GM18861 (cell line): ENCODE measurements at regions not wholly inside any gene's neighbourhood (a gene's known extent, or its start where the extent isn't known, plus 50 kb on each side); places are given as distances from the start of the nearest gene placed in this dataset.
A peak's percentile ranks its signal among the peaks of the same experiment; 100 is the strongest.

Experiments used
- ATAC-seq: cut with Tn5 transposase; IDR thresholded peaks from one replicate; pipeline ENCODE4 v1.9.1; 2021; ENCODE audit not compliant: unreplicated experiment

DNA sequence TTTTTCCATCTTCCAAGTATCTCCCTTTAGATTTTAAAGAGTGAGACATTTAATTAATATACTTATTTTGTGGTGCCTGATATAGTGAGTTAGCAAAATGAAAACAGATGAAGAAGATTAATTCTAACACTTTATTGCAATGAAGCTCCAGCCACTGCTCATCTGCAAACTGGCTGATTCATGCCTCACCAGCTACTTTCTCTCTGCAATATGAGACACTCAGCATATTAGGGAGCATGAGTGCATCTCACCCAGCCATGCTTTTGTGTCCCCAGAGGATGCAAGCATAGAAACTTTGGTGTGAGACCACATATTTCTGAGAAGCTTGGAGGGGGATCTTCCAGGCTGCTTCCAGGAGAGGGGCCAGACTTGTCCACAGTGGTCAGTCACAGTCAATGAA, 148.6 kb downstream of the BMP4 start:
- no peak for ATAC-seq

DNA sequence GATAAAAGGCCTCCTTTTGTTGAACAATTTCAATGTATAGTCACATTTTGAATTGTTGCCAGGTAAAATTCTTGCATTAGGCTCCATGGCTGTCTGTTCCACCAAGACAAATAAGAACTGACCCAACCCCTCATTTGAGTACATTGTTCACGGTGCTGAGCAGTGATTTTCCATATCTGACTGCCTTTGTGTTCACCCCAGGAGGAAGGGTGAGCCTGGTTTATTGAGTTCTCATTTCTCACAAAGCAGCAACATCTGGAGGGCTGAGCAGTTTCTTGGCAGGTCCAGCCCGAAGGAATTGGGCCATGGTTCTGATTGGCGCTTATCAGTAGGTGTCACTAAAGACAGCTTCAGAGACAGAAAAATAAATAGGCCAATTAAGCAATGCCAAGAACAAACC, 149.1 kb downstream of the BMP4 start:
- no peak for ATAC-seq

DNA sequence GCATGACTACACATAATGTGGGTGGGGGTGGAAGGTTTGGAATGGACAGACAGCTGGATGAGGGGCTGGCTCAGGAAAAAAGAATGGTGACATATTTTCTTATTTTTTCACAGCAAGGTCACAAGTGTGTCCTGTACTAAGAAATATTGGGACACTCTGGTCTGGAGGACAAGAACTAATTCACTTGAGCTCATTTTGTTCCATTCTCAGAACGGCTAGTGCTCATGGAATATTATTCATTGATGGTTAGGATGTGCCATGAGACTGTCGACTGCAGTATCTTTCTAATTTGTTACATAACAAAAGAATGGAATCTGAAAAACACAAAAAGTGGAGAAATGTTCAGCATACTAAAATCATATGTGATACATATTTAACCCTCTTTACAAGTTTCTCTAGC, 149.5 kb downstream of the BMP4 start:
- ATAC-seq = no peak

DNA sequence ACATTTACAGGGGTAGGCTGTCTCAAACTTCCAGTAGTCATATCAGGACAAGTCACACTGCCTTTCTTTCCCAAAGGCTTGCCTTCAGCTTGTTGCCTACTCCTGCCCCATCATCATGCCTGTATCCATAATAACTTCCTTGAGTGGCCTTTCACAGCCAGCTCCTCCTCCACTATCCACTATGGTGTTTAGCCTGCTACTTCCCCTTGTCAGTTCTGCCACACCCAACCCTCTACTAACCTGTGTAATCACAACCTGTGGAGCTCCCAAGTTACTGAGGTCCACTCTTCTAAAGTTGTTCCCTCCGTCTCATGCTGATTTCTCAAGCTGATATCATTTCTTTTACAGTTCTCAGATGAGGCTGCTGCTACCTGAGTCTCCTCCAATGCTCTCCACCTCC, 159.9 kb downstream of the BMP4 start:
- no peak for ATAC-seq

DNA sequence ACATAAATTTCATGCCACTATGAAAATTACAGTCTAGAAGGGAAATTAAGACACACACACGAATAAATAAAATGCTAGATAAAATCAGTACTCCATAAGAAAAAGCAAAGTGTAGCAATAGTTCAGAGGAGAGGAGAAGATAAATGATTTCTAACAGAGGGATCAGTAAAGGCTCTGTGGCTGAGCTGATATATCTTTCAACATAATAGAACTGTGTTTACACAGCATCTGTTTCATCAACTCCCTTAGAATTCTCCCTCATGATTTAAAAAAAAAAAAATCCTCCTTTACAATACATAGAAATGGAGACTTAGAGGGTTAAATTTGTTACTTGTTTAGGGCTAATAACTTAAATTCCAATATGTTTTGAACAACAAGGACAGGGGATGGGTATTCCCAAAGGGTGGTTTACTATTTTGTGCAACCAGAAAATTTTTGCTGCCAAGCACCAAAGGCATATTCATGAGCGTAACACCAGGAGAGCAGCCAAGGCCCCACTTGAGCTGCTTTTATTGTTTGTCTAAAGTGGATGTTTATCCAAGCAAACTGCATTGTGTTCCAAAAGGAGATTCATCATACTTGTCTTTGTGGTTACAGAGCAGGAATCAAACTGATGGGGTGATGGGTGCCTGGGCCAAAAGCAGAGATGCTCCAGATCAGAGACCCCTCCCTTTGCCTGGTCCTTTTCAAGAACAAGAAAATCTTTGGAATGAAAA, 162.7 kb downstream of the BMP4 start:
- no peak for ATAC-seq

DNA sequence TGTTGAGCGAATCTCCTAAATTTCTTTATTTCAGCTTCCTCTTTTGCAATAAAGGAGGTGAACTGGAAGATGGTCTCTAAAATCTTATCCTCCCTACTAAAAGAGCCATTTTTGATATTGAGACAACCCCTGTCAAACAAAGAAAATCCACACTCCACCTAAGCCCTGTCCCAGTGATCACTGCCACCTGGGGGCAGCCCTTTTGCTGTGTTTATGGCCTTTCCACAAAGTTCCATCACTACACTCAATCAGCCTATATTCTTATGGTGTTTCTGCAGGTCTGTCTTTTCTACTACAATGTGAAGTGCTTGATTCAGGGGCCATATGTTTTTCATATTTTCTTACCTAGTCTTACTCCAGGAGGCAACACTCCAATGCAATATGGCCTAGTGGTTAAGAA, 163.7 kb downstream of the BMP4 start:
- ATAC-seq = no peak

DNA sequence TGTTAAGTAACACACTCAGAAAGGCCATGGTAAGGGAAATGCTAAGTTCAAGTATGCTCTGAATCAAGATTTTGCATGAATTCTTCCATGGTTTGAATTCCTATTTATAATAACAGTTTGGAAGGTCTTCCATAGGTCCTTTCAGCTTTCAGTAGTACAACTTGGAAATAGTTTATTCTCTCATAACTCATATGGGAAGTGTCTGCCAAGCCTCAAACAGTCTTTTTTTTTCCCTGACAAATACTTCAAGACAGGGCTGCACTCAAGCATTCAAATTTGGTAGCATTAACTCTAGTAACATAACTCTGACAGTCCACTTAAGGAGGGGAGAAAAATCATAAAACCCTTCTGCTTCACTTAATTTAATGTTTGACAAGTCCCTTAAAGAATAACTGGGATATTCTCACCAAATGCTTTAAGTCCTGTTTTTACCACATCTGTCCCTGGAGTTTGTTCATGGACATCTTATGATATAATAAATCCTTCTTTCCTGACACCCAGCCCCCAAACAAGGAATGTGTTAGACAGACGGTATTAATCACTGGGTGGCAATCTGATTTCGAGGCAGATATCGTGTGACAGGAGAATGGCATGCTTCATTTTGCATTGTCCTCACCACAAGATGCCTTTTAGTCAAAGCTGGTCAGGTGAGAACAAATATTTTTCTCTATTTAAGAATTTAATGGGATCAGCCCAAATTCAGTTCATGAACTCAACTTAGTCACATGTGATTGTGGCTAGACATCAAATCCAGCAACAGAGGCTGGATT, 165.7 kb downstream of the BMP4 start:
- no peak for ATAC-seq

DNA sequence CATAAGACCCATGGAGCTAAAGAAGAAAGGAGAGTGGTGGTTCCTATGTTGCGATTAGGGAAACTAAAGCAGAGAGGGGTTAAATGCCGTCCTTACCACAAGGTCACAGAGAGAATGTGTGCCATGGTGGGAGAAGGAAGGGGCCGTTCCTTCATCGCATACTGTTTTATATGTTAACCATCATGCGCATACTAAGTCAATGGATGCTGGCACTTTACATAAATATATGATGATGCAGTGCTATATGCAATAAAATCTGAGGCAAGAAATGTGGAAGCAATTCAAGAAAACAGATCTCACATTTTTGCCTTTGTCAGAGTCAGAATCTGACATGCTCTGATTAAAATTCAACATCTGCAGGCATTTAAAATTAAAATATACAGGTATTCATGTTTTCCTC, 168.1 kb downstream of the BMP4 start:
- ATAC-seq = no peak

DNA sequence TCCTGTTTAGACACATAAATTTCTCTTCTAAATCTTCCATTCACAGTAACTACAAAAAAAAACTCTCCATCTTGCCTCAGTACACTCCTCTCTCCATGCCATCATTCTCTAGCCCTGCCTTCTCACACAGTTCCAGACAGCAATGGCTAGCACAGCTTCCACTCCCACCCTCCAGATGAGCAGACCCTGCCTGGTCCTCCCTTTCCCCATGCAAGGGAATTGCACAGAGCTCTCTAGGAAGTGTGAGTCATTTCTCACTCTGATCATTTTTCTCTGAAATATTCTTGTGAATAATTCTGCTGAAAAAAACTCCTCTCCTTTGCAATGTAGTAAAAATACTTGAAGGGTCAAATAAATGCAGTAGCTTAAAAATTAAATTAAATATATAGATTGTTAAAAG, 170.6 kb downstream of the BMP4 start:
- no peak for ATAC-seq

DNA sequence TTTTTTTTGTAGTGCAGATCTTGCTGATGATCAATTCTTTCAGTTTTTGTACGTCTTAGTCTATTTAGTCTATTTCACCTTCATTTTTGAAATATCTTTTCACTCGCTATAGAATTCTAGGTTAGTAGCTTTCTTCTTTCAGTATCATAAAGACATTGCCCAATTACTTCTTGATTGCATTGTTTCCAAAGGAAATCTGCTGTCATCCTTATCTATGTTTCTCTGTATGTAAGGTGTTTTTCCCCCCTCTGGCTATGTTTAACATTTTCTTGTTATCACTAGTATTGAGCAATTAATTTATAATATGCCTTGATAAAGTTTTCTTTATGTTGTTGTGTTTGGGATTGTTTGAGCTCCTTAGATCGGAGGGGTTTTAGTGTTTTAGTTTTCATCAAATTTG, 171.9 kb downstream of the BMP4 start:
- no peak for ATAC-seq

DNA sequence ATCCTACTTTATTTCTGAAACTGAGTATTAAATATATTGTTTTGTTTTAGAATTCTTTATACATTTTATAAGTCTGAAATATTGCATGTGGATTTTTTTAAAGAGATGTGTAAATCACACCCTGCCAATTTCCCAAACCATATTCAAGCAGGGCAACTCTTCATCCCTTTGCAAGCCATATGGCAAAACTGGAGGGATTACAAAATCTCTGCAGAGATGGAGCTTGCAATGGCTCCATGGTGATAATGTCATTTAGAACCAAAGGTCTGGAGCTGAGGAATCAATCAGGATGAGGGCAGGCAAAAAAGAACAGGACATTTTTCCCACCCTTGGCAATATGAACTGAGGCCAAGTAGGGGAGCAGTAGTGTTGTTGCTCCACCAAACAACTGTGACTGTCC, 173.4 kb downstream of the BMP4 start:
- ATAC-seq = no peak

DNA sequence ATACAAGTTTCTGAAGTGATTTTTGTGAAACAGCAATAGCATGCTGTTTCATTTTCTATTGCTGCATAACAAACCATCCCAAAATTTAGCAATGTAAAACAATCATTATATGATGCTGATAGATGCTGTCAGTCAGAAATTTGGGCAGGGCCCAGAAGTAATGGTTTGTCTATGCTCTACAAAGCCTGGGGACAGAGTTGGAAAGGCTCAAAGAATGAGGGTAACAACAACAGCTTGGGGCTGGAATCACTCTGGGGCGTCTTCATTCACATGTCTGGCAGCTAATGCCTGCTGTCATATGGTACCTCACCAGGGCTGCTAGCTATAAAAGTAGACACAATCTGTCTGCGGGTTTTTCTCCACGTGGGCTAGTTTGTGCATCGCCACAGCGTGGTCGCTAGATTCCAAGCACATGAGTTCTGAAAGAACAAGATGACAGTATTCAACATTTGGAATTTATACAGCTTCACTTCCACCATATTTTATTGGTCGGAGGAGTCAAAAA, 176.5 kb downstream of the BMP4 start:
- no peak for ATAC-seq

DNA sequence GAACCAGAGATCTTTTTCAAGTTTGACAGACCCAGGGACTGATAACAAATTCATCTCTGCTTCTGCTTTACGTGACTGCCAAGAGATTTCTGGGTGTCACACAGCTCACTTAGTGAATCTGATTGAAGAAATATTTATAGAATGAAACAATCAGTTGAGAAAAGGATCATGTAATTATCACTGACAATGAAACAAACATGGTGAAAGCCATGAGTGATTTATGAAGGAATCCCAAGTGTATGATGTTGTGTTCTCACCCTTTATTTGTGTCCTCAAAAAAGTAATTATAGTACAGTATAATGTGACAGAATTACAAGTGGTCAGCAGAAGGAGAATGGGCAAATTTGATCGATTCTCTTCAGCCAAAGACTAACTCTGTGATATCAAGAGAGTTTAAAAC, 177.3 kb downstream of the BMP4 start:
- no peak for ATAC-seq

DNA sequence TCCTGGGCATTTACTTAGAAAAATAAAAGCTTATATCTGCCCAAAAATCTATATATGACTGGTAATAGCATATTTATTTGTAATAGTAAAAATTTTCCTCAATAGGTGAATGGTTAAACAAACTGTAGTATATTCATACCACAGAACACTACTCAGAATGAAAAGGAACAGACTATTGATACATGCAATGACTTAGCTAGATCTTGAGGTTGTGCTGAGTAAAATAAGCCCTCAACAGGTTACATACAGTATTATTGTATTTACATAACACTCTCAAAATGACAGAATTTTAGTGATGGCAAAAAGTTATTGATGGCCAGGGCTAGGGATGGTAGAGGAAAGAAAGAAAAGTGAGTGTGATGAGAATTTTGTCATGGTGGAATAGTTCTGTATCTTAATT, 178.4 kb downstream of the BMP4 start:
- ATAC-seq = no peak

DNA sequence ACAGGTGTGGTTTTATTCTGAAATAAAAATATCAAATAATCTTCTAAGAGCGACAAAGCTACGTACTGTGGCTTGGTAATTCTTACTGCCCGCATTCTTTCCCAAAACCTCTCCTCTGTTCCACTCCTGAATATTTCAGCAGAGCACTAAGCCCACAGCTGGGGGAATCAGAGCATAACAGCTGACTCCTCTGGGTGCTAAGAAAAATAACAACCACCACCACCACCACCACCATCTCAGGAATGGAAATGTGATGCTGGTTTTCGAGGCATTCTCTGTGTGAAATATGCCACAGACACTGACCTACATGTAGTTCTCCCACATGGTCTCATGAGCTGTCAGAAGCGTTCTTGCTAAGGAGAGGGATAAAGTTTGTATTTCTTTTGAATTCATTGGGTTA, 183.7 kb downstream of the BMP4 start:
- ATAC-seq = no peak

DNA sequence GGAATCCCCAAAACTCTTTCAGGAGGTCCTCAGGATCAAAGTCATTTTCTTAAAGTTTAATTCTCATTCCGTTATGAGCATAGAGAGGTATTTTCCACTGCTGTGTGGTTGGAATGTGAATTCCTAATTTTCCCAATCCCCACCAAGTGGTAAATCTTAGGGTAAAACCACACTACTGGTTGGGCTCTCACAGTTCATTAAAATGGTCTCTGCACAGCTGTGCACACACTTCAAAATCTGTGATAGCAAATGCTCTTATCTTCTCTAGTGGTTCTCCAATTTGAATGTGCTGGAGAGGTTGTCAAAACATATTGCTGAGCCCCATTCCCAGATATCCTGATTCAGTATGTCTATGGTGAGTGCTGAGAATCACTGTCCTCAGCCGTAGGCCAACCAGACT, 189.1 kb downstream of the BMP4 start:
- no peak for ATAC-seq

DNA sequence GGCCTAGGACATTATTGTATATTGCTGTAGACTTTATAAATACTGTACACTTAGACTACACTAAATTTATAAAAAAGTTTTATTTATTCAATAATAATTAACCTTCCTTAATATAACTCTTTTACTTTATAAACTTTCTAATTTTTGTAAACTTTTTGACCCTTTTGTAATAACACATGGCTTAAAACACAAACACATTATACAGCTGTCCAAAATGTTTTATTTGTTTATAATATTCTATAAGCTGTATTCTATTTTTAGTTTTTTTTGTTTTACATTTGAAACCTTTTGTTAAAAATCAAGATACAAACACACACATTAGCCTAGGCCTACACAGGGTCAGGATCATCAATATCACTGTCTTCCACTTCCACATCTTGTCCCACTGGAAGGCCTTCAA, 190.0 kb downstream of the BMP4 start:
- no peak for ATAC-seq

DNA sequence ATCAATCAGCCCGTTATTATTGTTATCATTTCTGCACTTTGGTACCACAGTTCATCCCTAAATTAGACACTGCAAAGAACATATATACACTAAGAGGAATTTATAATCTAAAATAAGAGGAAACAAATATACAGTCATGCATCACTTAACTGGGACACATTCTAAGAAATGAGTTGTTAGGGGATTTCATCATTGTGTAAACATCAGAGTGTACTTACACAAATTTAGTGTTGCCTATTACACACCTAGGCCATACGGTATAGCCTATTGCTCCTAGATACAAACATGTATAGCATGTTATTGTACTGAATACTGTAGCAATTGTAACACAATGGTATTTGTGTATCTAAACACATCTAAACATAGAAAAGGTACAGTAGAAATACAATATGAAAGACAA, 190.5 kb downstream of the BMP4 start:
- ATAC-seq = no peak

DNA sequence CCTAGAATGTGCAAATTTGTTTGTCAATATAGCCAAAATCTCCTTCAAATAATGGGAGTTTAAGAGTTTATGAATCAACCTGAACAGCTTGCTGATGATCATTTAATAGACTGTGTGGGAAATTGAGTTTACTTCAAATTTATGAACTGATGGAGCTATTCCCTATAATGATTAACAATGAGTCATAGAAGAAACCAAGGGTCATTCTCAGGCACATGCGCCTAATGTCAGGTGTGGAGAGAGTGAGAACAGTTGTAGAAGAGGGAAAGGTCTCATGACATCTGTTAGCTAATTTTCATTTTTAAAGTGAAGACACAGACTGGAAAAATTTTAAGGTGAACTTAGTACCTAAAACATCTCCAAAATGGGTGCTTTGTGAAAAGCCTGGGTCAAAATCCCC, 191.8 kb downstream of the BMP4 start:
- ATAC-seq = peak; percentile 70

DNA sequence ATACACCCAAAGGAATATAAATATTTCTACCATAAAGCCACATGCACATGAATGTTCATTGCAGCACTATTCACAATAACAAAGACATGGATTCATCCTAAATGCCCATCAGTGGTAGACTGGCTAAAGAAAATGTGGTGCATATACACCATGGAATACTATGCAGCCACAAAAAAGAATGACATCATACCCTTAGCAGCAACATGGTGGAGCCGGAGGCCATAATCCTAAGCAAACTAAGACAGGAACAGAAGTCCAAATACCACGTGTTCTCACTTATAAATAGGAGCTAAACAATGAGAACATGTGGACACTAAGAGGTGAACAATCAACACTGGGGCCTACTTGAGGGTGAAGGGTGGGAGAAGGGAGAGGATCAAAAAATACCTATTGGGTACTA, 198.5 kb downstream of the BMP4 start:
- no peak for ATAC-seq

DNA sequence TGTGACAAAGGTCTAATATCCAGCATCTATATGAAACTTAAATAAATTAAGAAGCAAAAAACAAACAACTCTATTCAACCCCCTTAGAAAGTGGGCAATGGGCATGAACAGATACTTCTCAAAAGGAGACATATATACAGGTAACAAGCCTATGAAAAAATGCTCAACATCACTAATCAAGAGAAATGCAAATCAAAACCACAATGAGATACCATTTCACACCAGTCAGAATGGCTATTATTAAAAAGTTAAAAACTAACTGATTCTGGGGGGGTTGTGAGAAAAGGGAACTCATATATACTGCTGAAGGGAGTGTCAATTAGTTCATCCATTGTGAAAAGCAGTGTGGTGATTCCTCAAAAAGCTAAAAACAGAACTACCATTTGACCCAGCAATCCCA, 198.9 kb downstream of the BMP4 start:
- peak; percentile 80 for ATAC-seq

DNA sequence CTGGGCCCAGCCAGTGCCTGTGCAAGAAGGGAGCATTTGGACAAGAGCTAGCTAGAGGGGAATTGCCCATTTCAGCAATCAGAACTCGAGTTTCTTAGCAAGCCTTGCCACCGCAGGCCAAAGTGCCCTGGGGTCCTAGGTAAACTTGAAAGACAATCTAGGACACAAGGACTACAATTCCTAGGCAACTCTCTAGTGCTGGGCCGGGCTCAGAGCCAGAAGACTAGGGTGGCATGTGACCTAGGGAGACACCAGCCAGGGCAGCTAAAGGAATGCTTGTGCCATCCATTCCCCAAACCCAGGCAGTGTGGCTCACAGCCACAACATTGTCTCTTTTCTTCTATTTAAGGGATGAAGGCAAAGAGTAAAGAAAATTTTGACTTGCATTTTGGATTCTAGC, 205.0 kb downstream of the BMP4 start:
- ATAC-seq = no peak

DNA sequence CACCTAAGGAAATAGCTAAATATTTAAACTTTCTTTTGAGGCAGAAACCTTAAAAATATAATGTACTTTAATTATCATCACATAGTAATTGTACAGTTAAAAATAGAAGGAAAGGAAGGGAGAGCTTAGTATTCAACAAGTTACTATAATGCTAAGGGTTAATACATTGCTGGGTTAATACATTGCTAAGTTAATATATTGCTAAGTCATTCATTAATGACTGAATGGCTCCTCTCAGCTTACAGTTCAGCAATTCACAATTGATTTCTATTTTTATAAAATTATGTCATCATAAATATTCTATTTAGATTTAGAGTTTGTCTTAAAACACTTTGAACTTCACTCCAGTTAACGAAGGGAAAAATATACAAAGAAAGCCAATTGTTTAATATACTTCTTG, 207.9 kb downstream of the BMP4 start:
- peak; percentile 84 for ATAC-seq
